GM18498 (cell line): ENCODE measurements at regions not wholly inside any gene's neighbourhood (a gene's known extent, or its start where the extent isn't known, plus 50 kb on each side); places are given as distances from the start of the nearest gene placed in this dataset.

Source experiments
- ATAC-seq: cut with Tn5 transposase; IDR thresholded peaks from one replicate; pipeline ENCODE4 v1.9.1; 2021; ENCODE audit warnings: mild to moderate bottlenecking, moderate library complexity; ENCODE audit not compliant: unreplicated experiment

DNA sequence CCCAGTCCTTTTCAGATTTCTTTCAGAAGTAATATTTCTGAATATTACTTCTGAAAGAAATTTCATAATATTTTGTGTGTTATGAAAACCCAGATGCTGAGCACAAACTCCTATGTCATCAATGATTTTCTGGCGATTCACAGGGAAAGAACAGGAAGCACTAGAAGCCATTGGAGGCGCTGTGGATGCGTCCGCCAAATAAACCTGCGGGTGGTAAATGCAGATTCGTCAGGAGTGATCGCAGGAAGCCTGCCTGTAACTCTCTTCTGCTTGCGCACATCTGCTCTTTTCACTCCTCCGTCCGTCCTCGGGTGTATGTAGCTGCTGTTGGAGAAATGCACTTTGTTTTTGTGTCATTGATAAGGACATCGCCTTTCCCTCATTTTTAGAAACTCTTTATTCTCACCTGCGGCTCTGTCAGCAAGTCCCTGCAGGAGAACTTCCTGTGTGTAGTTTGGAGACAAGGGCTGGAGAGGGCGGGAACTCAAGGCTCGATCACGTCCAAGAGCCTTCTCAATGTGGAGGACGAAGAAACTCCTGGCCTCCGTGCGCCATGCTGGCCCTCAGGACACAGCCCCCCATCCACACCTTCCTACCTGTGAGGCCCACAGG lies 483.8 kb downstream of the GALR1 start:
- no peak for ATAC-seq

- no peak for ATAC-seq
Measured at GRCh38 chr18:77736842-77737241, 487.2 kb downstream of the GALR1 start.

DNA sequence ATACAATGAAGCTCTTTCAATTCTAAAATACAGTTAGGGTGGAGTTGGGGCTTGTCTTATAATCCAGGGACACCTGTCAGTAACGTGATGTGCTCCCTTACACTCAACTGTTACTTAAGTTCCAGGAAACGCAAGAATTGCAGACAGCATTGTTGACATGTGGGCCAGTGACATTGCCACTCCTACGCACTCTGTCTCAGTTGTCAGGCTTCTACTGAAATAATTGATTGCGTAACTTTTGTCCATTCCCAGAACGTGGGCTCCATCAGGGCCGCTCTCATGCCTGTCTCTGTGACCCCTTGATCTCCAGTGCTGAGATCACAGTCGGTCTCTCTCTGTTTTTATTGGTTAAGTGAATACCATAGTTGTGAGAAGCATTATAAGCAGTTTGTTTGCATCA lies 487.8 kb downstream of the GALR1 start:
- no peak for ATAC-seq

DNA sequence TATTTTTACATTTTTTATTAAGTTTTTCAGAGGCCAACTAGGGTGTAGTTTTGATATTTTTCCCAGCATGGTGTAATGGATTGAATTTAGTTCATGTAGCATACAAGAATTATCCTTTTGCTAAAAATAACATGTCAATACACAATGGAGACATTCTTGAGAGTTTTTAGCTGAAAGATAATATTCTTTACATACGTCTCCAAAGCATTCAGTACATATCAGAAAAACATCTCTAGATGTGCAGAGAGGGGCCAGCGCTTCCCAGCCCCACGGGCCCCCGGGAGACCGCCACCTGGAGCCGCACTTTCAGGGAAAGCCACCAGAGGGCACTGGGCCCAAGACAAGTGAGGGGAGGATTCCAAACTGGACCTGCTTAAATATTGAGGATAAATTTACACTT lies 499.4 kb downstream of the GALR1 start:
- no peak for ATAC-seq

- ATAC-seq: no peak
Measured at GRCh38 chr18:77750006-77750405, 500.4 kb downstream of the GALR1 start.

DNA sequence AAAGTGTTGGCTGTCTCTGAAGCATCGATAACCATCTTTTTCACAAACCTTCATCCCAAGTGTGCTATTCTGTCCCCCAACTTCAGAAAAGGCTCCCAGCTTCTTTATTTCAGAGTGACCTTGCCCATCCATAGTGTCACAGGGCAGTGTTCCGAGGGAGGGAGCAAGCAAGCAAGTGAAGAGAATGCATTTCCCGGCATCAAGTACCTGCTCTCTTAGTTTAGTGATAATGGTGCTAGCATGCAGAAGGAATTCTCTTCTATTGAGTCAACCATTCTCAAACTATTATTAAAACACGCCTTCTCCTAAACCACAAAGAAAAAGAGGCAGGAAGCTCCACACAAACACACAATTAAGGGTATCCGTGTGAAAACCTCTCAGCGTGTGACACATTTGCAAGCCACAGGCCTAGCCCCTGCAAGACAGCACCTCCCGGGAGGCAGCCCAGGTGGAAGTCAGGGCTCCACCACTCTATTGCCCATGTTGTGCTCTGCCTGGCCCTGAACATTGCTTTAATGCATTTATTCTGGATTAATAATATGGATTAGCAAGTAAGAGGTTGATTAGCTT lies 504.9 kb downstream of the GALR1 start:
- ATAC-seq: no peak

DNA sequence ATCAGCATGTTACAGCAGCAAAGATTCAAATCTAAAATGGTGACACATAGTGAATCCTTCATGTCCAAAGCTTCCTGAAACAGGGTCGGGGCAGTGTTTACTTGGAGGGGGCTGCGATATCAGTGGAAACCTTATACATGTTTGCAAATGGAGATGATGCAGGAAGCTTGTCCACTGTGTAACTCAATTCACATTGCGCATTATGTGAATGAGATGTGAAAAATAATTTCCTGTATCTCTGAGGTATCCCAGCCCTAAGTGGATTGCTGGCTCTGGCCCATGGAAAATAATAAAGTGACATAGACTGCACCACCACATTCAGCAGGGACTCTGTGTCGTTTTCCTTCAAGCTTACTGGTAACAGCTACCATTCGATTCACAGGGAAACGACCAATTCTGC lies 505.5 kb downstream of the GALR1 start:
- no peak for ATAC-seq

DNA sequence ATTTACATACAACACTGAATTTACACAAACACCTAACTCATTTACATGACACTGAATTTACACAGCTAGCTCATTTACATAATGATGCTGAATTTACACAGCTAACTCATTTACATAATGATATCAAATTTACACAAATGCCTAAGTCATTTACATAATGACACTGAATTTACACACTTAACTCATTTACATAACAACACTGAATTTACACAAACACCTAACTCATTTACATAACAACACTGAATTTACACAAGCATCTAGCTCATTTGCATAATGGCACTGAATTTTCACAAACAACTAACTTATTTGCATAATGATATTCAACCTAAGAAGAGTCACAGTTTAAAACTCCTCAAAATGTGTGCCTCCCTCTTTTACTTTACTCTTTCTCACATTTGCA lies 511.7 kb downstream of the GALR1 start:
- no peak for ATAC-seq

DNA sequence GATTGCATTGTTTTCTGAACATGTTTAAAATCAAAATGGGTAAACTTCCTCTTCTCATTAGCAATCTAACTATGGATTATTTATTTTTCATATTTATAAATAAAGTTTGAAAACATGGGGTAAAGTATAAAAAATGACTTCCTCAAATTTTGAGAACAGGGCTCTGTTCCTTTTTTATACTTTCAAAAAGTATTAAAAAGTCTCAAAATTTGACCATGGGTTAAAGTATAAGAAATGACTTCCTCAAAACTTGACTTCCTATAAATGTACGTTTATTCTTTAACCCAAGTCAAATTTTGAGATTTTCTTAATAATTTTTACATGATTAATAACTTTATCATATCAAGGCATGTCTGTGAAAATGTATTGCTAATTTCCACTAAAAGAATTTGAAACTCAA lies 512.4 kb downstream of the GALR1 start:
- no peak for ATAC-seq

DNA sequence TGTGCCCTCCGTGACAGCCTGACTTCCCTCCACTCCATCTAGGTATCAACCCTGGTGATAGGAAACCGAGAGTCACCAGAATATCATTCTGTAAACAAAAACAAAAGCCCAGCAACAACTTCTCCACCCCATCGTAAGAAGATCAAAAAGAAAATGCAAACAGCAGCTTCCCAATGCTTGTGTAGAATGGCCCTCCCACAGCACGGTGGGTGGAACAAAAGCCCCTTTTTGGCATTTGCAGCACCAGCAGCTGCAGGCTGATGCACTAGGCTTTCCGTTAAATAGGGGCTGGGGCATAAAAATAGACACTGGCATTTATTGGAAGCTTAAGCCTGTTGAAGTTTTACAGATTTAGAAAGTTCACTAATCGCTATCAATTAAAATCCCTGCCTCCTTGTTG lies 513.0 kb downstream of the GALR1 start:
- ATAC-seq: no peak

- ATAC-seq: no peak
Measured at GRCh38 chr18:77763530-77764145, 514.0 kb downstream of the GALR1 start.

DNA sequence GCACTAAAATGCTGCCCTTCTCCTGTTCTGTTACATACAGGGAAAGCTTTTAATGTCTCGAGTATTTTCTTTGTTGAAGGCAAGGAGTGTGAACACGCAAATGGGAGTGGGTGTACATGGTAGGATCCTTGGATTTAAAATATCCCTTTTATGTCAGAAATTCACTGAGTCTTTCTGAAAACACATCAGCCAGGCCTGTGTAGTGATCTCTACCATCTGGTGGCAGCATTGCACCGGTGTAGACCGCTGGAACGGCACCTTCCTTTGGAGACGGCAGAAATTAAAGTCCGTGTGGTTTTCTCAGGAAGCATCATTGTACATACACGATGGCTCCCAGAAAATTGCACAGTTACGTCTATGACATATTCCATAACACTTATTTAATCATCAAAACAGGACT lies 515.8 kb downstream of the GALR1 start:
- ATAC-seq: no peak

GRCh38 chr18:77766421-77766820 lies 516.8 kb downstream of the GALR1 start:
- no peak for ATAC-seq

DNA sequence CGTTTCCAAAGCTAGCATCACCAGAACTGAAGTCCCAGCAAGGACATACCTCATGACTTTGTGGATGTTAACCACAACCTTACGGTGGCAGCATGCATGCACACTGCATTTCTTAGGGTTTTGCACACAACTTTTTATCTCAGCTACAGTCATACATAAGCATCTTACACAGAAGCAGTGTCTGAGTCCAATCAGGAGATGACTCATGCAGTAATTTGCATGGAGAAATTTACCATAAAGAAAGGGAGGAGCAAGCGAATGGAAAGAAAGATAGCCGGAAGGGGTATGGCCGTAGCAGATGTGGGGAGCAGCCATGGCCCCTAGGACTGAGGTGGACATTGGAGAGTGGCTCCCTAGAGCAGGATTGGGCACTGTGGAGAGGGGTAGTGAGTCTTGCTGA lies 522.5 kb downstream of the GALR1 start:
- no peak for ATAC-seq

- ATAC-seq: no peak
Measured at GRCh38 chr18:77776104-77776503, 526.5 kb downstream of the GALR1 start.

- ATAC-seq: no peak
Measured at GRCh38 chr18:77777163-77777562, 527.5 kb downstream of the GALR1 start.

GRCh38 chr18:77784759-77785379 lies 535.2 kb downstream of the GALR1 start:
- ATAC-seq: no peak

DNA sequence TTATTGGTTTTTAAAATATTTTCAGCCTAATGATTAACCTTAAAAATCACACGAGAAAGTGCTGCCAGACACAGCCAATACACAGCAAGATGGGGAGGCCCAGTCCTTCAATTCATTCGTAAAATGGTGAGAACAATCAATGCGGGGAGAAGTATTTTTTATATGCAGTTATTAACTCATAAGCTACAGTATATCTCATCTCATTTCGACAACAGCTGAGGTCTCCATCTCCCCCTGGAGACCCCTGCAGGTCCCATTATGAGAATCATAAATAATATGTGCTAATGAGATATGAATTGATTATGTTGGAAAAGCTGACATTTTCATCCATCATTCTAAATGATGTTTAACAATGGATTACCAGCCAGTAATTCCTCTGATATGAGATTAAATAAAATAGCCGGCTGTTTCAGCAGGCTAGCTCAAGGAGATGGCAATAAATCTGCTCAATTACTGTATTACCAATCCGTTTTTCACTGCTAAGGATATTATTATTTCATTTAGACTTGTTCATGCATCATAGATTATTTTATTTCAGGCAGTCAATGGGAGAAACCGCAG lies 535.8 kb downstream of the GALR1 start:
- no peak for ATAC-seq

- no peak for ATAC-seq
Measured at GRCh38 chr18:77803024-77803423, 553.4 kb downstream of the GALR1 start.

GRCh38 chr18:77804382-77804781 lies 554.7 kb downstream of the GALR1 start:
- ATAC-seq: no peak

GRCh38 chr18:77807650-77808049 lies 558.0 kb downstream of the GALR1 start:
- no peak for ATAC-seq

- no peak for ATAC-seq
Measured at GRCh38 chr18:77811503-77811902, 561.9 kb downstream of the GALR1 start.
